ENCODE measurements at regions not wholly inside any gene's neighbourhood (a gene's known extent, or its start where the extent isn't known, plus 50 kb on each side); places are given as distances from the start of the nearest gene placed in this dataset.
A peak's percentile ranks its signal among the peaks of the same experiment; 100 is the strongest.

DNA sequence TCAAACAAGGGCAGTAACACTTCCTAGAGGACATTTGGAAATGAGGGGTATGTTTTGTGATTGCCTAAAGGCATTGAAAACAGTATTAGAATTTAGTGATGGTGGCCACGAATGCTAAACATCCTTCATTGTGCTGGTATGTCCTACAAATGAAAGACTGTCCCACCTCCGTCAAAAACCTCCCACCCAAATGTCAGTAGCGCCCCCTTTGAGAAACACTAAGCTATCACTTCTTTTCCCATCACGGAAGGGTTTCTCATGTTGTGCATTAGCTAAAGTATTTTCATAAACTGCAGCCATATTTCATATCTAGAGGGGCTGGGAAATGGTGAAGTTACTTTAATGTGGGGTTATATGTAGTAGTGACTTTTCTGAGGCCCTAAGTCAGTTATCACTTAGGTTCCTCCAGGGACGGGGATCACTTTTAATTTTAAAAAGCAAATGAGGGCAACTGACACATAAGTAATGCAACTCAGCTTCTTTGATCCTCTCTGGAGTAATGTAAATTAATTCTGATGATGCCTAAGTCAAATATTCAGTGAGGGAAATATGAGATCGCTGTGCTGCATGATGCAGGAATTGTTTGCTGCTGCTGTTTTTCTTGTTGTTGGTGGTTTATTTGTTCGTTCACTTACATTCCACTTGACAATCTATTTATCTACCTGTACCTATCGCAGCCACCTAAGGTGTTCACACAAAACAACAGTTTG is 1403.4 kb upstream of the TENM4 start:
- Mint-ChIP-seq H3K4me3 (no peak overlapping the region), H3K36me3 (no peaks in the 10 kb centered on the region), H3K27me3 (no peaks in the 10 kb centered on the region), H3K4me1 (peaks cover 2% of the 10 kb centered on the region), H3K9me3 (no peaks in the 10 kb centered on the region), H3K27ac (no peak overlapping the region)
- no peak for DNase-seq (ENCODE audit: low spot score in 2 of 2)
- no peak for ATAC-seq (ENCODE audit: low read depth)

DNA sequence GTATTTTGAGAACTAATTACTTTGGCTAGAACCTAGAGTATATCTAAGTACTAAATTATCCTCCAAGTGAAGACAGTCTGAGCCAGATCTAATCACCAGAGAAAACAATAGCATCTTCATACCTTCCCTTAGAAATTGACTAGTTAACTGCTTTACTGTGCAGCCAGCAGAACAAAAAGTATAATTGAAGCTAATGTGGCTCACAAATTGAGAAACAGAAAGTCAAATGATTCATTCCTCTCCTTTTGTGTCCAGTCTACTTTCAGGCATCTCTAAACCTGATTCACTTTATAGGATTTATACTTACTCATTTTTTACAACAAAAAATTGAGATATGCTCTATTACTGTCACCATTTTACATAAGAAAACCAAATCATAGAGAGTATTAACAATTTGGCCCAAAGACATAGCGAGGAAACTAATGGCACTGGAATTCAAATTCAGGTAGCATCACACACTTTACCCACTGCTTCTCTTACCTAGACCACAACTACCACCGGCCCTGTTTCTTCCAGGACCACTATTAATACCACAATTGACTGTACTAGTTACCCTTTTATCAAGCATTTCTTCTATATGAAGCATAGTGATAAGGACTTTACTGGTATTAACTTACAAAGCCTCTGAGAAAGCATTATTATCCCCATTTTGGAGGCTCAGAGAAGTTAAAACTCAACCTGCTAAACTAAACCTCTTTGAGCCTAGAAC is 1402.6 kb upstream of the TENM4 start:
- ATAC-seq (ENCODE audit: low read depth) (no peak), DNase-seq (ENCODE audit: low spot score in 2 of 2) (no peak)
- H3K27ac Mint-ChIP-seq: no peak overlapping the region
- no peaks in the 10 kb centered on the region for H3K9me3 Mint-ChIP-seq
- H3K4me1 Mint-ChIP-seq: peaks cover under 1% of the 10 kb centered on the region
- H3K4me3 Mint-ChIP-seq: no peak overlapping the region
- no peaks in the 10 kb centered on the region for H3K36me3 Mint-ChIP-seq
- H3K27me3 Mint-ChIP-seq: no peaks in the 10 kb centered on the region

DNA sequence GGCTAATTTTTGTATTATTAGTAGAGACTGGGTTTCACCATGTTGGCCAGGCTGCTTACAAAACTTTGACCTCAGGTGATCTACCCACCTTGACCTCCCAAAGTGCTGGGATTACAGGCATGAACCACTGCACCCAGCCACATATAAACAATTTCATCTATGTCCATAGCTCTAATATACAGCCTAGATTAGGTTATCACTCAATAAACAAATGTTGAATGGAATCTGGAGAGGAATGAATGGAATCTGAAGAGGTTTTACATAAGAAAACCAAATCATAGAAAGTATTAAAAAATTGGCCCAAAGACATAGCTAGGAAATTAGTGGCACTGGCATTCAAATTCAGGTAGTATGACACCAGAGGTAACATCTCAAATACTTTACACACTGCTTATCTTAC is 1401.4 kb upstream of the TENM4 start:
- Mint-ChIP-seq H3K36me3 (no peaks in the 10 kb centered on the region), H3K9me3 (no peaks in the 10 kb centered on the region), H3K4me3 (no peak overlapping the region), H3K4me1 (peaks cover 3% of the 10 kb centered on the region), H3K27ac (no peak overlapping the region), H3K27me3 (no peaks in the 10 kb centered on the region)
- no peak for ATAC-seq (ENCODE audit: low read depth)
- DNase-seq (ENCODE audit: low spot score in 2 of 2): no peak

DNA sequence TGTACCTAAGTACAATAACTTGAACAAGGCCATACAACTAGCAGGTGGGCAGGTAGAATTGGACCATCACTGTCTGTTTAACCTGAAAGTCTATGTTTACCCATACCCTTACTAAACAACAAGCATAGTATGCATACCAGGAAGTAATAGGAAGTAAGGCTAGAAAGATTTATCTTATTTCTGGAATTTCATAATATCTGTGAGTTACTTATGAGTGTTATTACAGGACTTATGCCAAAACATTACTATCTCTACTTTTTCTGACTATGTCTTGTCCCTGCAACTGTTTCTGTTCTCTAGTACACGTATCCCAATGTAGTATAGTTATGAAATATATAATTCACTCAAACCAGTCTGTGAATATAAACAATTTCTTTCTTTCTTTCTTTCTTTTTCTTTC is 1400.8 kb upstream of the TENM4 start:
- H3K4me1 Mint-ChIP-seq: peaks cover 3% of the 10 kb centered on the region
- H3K4me3 Mint-ChIP-seq: no peak overlapping the region
- H3K27me3 Mint-ChIP-seq: no peaks in the 10 kb centered on the region
- DNase-seq (ENCODE audit: low spot score in 2 of 2): no peak
- H3K27ac Mint-ChIP-seq: no peak overlapping the region
- H3K36me3 Mint-ChIP-seq: no peaks in the 10 kb centered on the region
- H3K9me3 Mint-ChIP-seq: no peaks in the 10 kb centered on the region
- no peak for ATAC-seq (ENCODE audit: low read depth)

DNA sequence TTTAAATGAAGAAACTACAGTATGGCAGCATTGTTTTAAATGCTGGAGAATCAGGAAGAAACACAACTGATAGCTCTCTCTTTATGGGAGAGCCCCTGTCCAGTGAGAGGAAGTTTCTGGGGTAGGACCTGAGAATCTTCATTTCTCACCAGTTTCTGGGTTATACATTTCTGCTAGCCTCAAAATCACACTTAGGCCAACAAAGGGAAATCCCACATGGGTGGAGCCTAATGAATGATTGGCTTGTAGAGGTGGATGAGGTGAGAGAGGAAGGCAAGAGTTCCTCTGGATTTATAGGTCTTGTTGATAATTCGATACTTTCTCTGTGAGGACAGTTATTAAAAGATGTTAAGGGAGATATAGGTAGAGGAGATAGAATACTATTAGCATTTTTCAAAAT is 1397.3 kb upstream of the TENM4 start:
- DNase-seq (ENCODE audit: low spot score in 2 of 2) (no peak), ATAC-seq (ENCODE audit: low read depth) (no peak)
- no peaks in the 10 kb centered on the region for H3K9me3 Mint-ChIP-seq
- no peak overlapping the region for H3K4me3 Mint-ChIP-seq
- peaks cover 3% of the 10 kb centered on the region for H3K4me1 Mint-ChIP-seq
- H3K27ac Mint-ChIP-seq: no peak overlapping the region
- no peaks in the 10 kb centered on the region for H3K36me3 Mint-ChIP-seq
- no peaks in the 10 kb centered on the region for H3K27me3 Mint-ChIP-seq

DNA sequence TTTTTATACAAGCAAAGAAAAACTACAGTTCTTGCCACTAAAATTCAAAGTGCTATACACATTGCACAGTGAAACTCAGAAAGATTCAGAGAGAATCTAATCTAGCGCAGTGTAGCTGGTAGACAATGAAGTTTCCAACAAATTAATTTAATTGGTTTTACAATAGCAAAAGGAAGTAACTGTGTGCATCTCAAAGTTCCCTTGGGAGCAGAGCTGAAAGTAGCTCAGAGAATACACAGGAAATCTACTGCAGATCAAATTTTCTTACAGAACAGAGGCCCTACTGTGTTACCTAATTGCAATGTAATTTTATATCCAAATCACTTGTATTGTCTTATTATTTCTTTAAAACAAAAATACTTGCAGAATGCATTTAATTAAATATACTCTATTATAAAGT is 1396.2 kb upstream of the TENM4 start:
- Mint-ChIP-seq H3K27me3 (no peaks in the 10 kb centered on the region), H3K4me1 (peaks cover 3% of the 10 kb centered on the region), H3K9me3 (no peaks in the 10 kb centered on the region), H3K36me3 (no peaks in the 10 kb centered on the region), H3K27ac (no peak overlapping the region), H3K4me3 (no peak overlapping the region)
- DNase-seq (ENCODE audit: low spot score in 2 of 2) (no peak), ATAC-seq (ENCODE audit: low read depth) (no peak)

DNA sequence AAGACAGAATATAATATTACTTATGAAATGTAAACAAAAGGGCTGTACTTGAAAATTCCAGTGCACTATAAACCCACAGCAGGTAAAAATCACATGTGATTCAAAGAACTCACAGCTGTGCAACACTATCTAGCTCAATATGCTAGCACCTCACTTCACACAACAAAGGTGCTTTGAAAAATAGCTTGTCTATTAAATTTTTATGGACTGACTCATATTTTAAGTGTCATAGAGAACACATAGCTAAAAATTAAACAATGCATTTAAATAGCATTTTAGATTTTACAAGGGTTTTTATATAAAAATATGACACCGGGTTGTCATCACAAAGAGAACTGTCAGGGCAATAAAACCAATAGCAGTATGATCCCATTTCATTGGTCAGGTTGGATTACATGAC is 1390.5 kb upstream of the TENM4 start:
- H3K9me3 Mint-ChIP-seq: no peaks in the 10 kb centered on the region
- no peak overlapping the region for H3K4me3 Mint-ChIP-seq
- ATAC-seq (ENCODE audit: low read depth) (no peak), DNase-seq (ENCODE audit: low spot score in 2 of 2) (no peak)
- no peak overlapping the region for H3K27ac Mint-ChIP-seq
- no peaks in the 10 kb centered on the region for H3K27me3 Mint-ChIP-seq
- H3K36me3 Mint-ChIP-seq: no peaks in the 10 kb centered on the region
- no peaks in the 10 kb centered on the region for H3K4me1 Mint-ChIP-seq

DNA sequence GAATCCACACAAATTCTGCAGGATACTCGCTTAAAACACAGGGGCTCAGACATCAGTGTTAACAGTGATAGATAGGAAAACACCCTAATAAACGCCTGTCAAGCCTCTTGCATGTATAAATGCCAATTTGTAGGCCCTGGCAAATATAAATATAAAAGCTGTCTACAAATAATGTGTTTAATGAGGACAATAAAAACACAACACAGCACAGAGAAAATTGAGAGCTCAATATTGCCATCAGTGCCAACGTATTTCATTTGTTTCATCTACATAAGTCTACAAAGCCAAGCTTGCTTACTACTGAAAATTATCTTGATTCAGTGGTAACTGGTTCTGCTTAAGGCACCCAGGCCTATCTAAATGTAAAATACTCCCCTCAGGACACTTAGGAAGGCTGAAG is 1387.0 kb upstream of the TENM4 start:
- Mint-ChIP-seq H3K4me1 (no peaks in the 10 kb centered on the region), H3K27ac (no peak overlapping the region), H3K9me3 (no peaks in the 10 kb centered on the region), H3K27me3 (no peaks in the 10 kb centered on the region), H3K36me3 (no peaks in the 10 kb centered on the region), H3K4me3 (no peak overlapping the region)
- no peak for ATAC-seq (ENCODE audit: low read depth)
- DNase-seq (ENCODE audit: low spot score in 2 of 2): no peak

DNA sequence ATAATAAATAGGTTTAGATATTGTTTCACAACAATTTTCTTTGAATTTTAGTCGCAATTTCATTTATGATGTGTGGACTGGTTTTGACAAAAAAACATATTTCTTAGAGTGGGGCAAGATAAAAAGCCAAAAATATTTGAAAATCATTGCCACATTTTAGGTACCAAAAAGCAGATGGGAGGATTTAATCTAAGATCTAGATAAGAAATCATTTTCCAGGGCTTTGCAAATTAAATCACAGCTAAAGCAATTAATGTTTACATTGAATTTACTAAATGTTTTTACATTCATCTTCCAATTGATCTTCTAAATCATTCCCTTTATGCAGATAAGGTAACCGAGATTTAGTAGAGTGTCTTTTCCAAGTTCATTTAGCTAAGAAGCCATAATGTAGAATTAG is 1386.0 kb upstream of the TENM4 start:
- ATAC-seq (ENCODE audit: low read depth) (no peak), DNase-seq (ENCODE audit: low spot score in 2 of 2) (no peak)
- H3K27me3 Mint-ChIP-seq: no peaks in the 10 kb centered on the region
- H3K36me3 Mint-ChIP-seq: no peaks in the 10 kb centered on the region
- no peaks in the 10 kb centered on the region for H3K4me1 Mint-ChIP-seq
- no peaks in the 10 kb centered on the region for H3K9me3 Mint-ChIP-seq
- H3K4me3 Mint-ChIP-seq: no peak overlapping the region
- no peak overlapping the region for H3K27ac Mint-ChIP-seq

DNA sequence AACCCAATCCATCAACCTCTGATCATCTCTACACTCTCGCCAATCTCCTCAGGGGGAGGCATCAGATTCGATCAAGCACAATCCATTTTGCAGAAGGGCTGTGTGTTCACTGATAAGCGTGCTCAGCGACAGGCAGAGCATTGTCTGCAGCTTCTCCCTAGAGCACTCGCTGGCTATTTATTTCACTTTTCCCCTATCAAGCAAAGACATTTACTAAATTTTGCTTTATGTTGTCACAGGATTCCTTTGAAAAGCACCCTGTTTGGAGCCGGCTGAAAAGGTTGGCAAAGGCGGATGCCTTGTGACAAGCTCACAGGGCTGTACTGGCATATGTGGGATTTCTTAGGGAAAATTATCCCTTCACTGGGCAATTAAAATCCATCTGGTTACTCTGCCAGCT is 1381.5 kb upstream of the TENM4 start:
- H3K9me3 Mint-ChIP-seq: no peaks in the 10 kb centered on the region
- DNase-seq (ENCODE audit: low spot score in 2 of 2) (no peak), ATAC-seq (ENCODE audit: low read depth) (no peak)
- H3K4me1 Mint-ChIP-seq: peaks cover 3% of the 10 kb centered on the region
- no peak overlapping the region for H3K4me3 Mint-ChIP-seq
- H3K27me3 Mint-ChIP-seq: no peaks in the 10 kb centered on the region
- no peaks in the 10 kb centered on the region for H3K36me3 Mint-ChIP-seq
- H3K27ac Mint-ChIP-seq: no peak overlapping the region

DNA sequence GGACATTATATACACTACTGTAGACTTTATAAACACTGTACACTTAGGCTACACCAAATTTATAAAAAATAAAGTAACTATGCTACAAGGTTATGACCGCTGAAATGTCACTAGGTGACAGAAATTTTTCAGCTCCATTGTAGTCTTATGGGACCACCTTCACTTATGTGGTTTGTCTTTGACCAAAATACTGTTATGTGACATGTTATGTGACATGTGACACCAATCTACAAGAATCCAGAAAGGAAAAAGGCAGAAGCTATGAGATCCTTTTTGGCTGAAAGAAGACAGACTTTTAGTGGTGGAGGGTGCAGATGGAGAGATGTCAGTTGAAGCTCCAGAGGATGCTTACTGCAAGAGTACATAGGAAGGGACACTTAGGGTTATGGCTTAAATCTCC is 1378.4 kb upstream of the TENM4 start:
- no peak for ATAC-seq (ENCODE audit: low read depth)
- Mint-ChIP-seq H3K4me1 (peaks cover 16% of the 10 kb centered on the region), H3K9me3 (no peaks in the 10 kb centered on the region), H3K36me3 (no peaks in the 10 kb centered on the region), H3K4me3 (no peak overlapping the region), H3K27ac (no peak overlapping the region), H3K27me3 (no peaks in the 10 kb centered on the region)
- DNase-seq (ENCODE audit: low spot score in 2 of 2): no peak

DNA sequence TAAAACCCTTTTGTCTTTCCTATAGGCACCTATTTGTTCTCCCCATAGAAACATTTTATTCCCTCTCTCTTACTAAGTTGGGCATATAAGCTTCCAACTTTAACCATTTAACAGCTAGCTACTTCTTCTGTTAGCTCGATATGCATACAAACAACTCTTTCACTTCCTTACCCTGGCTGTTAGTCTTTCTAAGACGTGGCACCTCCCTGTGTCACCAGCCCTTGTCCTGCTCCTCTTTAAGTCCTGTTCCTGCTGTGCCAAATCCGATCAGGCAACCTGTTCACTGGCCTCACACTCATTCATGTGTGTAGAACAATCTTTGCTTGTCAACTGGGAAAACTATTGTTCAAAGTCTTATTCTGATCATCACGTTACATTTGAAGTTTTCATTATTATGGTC is 1376.1 kb upstream of the TENM4 start:
- DNase-seq (ENCODE audit: low spot score in 2 of 2) (no peak), ATAC-seq (ENCODE audit: low read depth) (no peak)
- Mint-ChIP-seq H3K27ac (peak overlapping the region; percentile 77), H3K36me3 (no peaks in the 10 kb centered on the region), H3K27me3 (no peaks in the 10 kb centered on the region), H3K4me1 (peaks cover 16% of the 10 kb centered on the region), H3K9me3 (no peaks in the 10 kb centered on the region), H3K4me3 (peak overlapping the region; percentile 75)

DNA sequence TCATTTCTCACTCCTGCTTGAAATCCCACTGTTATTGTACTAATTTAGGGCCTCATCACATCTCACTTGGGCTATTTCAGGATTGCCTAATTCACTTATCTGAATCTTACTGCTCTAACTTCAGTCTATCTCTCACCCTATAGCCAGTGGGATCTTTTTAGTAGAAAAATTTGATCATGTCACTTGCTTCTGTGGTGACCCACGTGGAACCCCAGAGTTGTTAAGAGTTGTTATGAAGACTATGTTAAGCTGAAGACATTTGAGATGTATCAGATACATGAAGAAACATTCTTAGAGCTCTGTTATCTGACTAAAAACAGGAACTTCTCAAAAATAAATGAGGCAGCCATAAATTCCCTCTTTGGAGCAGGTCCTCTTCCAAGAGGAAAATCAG is 1375.6 kb upstream of the TENM4 start:
- DNase-seq (ENCODE audit: low spot score in 2 of 2): no peak
- peak; percentile 44 for ATAC-seq (ENCODE audit: low read depth)
- peaks cover 1% of the 10 kb centered on the region for H3K9me3 Mint-ChIP-seq
- H3K36me3 Mint-ChIP-seq: no peaks in the 10 kb centered on the region
- H3K27ac Mint-ChIP-seq: peak overlapping the region; percentile 77
- H3K4me3 Mint-ChIP-seq: no peak overlapping the region
- H3K27me3 Mint-ChIP-seq: no peaks in the 10 kb centered on the region
- peaks cover 16% of the 10 kb centered on the region for H3K4me1 Mint-ChIP-seq

DNA sequence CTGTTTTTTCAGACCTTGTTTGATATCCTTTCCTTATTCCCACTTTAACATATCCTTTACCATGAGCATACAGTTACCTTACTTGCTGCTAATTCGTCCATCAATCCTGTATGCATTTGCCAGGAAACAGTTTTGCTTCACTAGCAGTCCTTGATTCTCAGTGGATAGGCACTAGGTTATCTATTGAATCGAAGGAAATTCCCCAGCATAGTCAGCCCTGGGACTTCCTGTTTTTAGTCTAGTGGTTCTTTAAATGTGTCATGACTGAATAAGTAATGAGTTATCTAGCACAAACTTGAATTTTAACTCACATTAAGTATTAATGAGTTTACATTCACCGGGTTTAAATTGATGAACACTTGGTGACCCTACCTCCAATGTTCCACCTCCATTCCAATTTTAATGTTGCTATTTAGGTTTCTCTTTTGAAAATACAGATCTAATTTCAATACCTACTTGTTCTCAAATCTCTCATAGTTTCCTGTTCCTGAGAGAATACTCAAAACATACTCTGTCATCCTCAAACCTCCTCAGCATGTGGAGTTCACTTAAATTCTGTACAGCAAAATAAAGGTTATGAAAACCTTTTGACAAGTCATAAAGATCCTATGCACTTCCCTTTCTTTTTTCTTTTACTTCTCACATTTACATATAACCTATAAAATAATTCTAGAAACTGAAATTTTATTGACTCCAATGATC is 1375.1 kb upstream of the TENM4 start:
- peak overlapping the region; percentile 52 for H3K4me3 Mint-ChIP-seq
- ATAC-seq (ENCODE audit: low read depth): peak; percentile 88
- DNase-seq (ENCODE audit: low spot score in 2 of 2): no peak

More for the DNA sequence above, 1375.1 kb upstream of the TENM4 start:
- no peaks in the 10 kb centered on the region for H3K36me3 Mint-ChIP-seq
- H3K27me3 Mint-ChIP-seq: no peaks in the 10 kb centered on the region
- H3K9me3 Mint-ChIP-seq: peaks cover 1% of the 10 kb centered on the region
- peak overlapping the region; percentile 77 for H3K27ac Mint-ChIP-seq
- peaks cover 16% of the 10 kb centered on the region for H3K4me1 Mint-ChIP-seq
